Activated CD4-positive, alpha-beta T cell treated with anti-CD3 and anti-CD28 coated beads, Interleukin-2, Interleukin-6, amounts not matched to agents 100 ng/mL and 50 ng/mL, durations not matched to agents 16 hours and 8 hours (primary cell): ENCODE measurements at regions not wholly inside any gene's neighbourhood (a gene's known extent, or its start where the extent isn't known, plus 50 kb on each side); places are given as distances from the start of the nearest gene placed in this dataset.

Source experiments
- DNase-seq: peaks from one replicate; pipeline ENCODE4 v3.0.0-alpha.2; 2020

- no peak for DNase-seq
Observed at GRCh38 chr5:61744690-61745619, 412.9 kb downstream of the ZSWIM6 start.

GRCh38 chr5:61746831-61747575, 414.9 kb downstream of the ZSWIM6 start:
- DNase-seq = no peak

GRCh38 chr5:61748121-61748520, 416.1 kb downstream of the ZSWIM6 start:
- no peak for DNase-seq

- no peak for DNase-seq
Observed at GRCh38 chr5:61748651-61749050, 416.6 kb downstream of the ZSWIM6 start.

GRCh38 chr5:61752588-61752987, 420.5 kb downstream of the ZSWIM6 start:
- DNase-seq = no peak

GRCh38 chr5:61754792-61755191, 422.7 kb downstream of the ZSWIM6 start:
- no peak for DNase-seq

- no peak for DNase-seq
Observed at GRCh38 chr5:61755726-61756222, 423.7 kb downstream of the ZSWIM6 start.

- no peak for DNase-seq
Observed at GRCh38 chr5:61758711-61759110, 426.7 kb downstream of the ZSWIM6 start.

GRCh38 chr5:61765471-61765870, 433.4 kb downstream of the ZSWIM6 start:
- no peak for DNase-seq

GRCh38 chr5:61766141-61766540, 434.1 kb downstream of the ZSWIM6 start:
- no peak for DNase-seq

GRCh38 chr5:61767231-61768080, 435.4 kb downstream of the ZSWIM6 start:
- no peak for DNase-seq

GRCh38 chr5:61768692-61769281, 436.7 kb downstream of the ZSWIM6 start:
- DNase-seq = peak; percentile 17

- DNase-seq = no peak
Observed at GRCh38 chr5:61771062-61771461, 439.0 kb downstream of the ZSWIM6 start.

- no peak for DNase-seq
Observed at GRCh38 chr5:61771808-61772207, 439.8 kb downstream of the ZSWIM6 start.

GRCh38 chr5:61775901-61776300, 443.8 kb downstream of the ZSWIM6 start:
- no peak for DNase-seq

GRCh38 chr5:61777292-61777691, 445.2 kb downstream of the ZSWIM6 start:
- DNase-seq = no peak

GRCh38 chr5:61779743-61780142, 447.7 kb downstream of the ZSWIM6 start:
- DNase-seq = no peak

- no peak for DNase-seq
Observed at GRCh38 chr5:61783481-61783880, 451.4 kb downstream of the ZSWIM6 start.

- DNase-seq = no peak
Observed at GRCh38 chr5:61784341-61784740, 452.3 kb downstream of the ZSWIM6 start.

GRCh38 chr5:61788548-61788947, 456.5 kb downstream of the ZSWIM6 start:
- no peak for DNase-seq

GRCh38 chr5:61790007-61790406, 457.9 kb downstream of the ZSWIM6 start:
- no peak for DNase-seq

GRCh38 chr5:61790678-61791077, 458.6 kb downstream of the ZSWIM6 start:
- peak; percentile 27 for DNase-seq
